A549 (cell line): ENCODE measurements at regions not wholly inside any gene's neighbourhood (a gene's known extent, or its start where the extent isn't known, plus 50 kb on each side); places are given as distances from the start of the nearest gene placed in this dataset.

Source experiments
- ATAC-seq, 2 experiments: fragments of 200-7000 bp in 1 of 2; fragments of >200 bp in 1 of 2; cut with Nextera tagmentation in 1 of 2; cut with Tn5 transposase in 1 of 2; 3 replicates each; pipeline versions ENCODE4 v1.8.0 to v1.9.1; 2018 to 2020; ENCODE audit warnings: mild to moderate bottlenecking in 1 of 2, moderate library complexity in 1 of 2
- CTCF ChIA-PET: fragments of 300-600 bp; sonication (Branson Sonifier 250); formaldehyde crosslinking; extraction: SDS; loops from one replicate; lab custom pipeline; 2021; ENCODE audit warnings: antibody characterized with exemption, inconsistent platforms; lab: Yijun Ruan, JAX
- POLR2A ChIA-PET: fragments of 350-600 bp; formaldehyde crosslinking; extraction: SDS; loops from one replicate; lab custom pipeline; 2021; ENCODE audit warnings: antibody characterized with exemption, inconsistent platforms; lab: Yijun Ruan, JAX
- DNase-seq, 2 experiments: peaks; one replicate each; pipeline versions ENCODE4 v3.0.0 to v3.0.0-alpha.2; 2011 to 2016; ENCODE audit warnings: low read depth in 1 of 2, low spot score in 1 of 2
- FAIRE-seq: peaks from 2 replicates; lab custom pipeline; 2011; peaks lifted over from hg19 to GRCh38; lab: Jason Lieb, UNC
- H3K27ac ChIP-seq, 2 experiments: fragments of >200 bp; sonication (Bioruptor Twin); formaldehyde crosslinking; 3 replicates each; pipeline ENCODE4 v1.5.1; 2016 to 2017
- H3K4me1 ChIP-seq: fragments of >200 bp; sonication (Bioruptor Twin); formaldehyde crosslinking; 3 replicates; pipeline ENCODE4 v1.6.1; 2016
- H3K4me2 ChIP-seq: fragments of >200 bp; sonication (Bioruptor Twin); formaldehyde crosslinking; 3 replicates; pipeline ENCODE4 v1.6.1; 2016
- H3K4me3 ChIP-seq: fragments of >200 bp; sonication (Bioruptor Twin); formaldehyde crosslinking; 3 replicates; pipeline ENCODE4 v1.5.1; 2016
- H3K9me3 ChIP-seq: fragments of >200 bp; sonication (Bioruptor Twin); formaldehyde crosslinking; 3 replicates; pipeline ENCODE4 v1.6.1; 2016
- ATOH8 ChIP-seq: fragments of 250-450 bp; sonication (Bioruptor Pico); IDR thresholded peaks from 2 replicates; pipeline ENCODE4 v1.5.0; 2020; ENCODE audit warnings: low read depth, mild to moderate bottlenecking, moderate library complexity
- BCL3 ChIP-seq: fragments of >200 bp; sonication (Bioruptor Twin); formaldehyde crosslinking; IDR thresholded peaks from 3 replicates; pipeline ENCODE4 v1.6.1; 2016
- BHLHE40 ChIP-seq: IDR thresholded peaks from 2 replicates; pipeline ENCODE4 v1.6.1; 2012; ENCODE audit warnings: low read depth, low read length, inconsistent platforms
- CBX2 ChIP-seq: fragments of 200-600 bp; sonication (generic); IDR thresholded peaks from 2 replicates; pipeline ENCODE4 v1.6.1; 2016; ENCODE audit warnings: low read depth, mild to moderate bottlenecking, borderline replicate concordance
- CBX8 ChIP-seq: fragments of 200-600 bp; sonication (generic); IDR thresholded peaks from 2 replicates; pipeline ENCODE4 v1.6.1; 2016
- CEBPB ChIP-seq, 2 experiments: fragments of >200 bp in 1 of 2; sonication (Bioruptor Twin) in 1 of 2; formaldehyde crosslinking in 1 of 2; IDR thresholded peaks; 2 replicates each; pipeline ENCODE4 v1.6.1; 2012 to 2016
- EHMT2 ChIP-seq: fragments of 200-600 bp; sonication (generic); IDR thresholded peaks from 2 replicates; pipeline ENCODE4 v1.6.1; 2016; ENCODE audit warnings: antibody characterized with exemption, low read depth, mild to moderate bottlenecking, moderate library complexity
- EP300 ChIP-seq, 2 experiments: fragments of >200 bp; sonication (Bioruptor Twin); formaldehyde crosslinking; IDR thresholded peaks; 2 replicates in 1 of 2; 3 replicates in 1 of 2; pipeline ENCODE4 v1.6.1; 2016 to 2017
- ESRRA ChIP-seq: fragments of 150-350 bp; IDR thresholded peaks from 2 replicates; pipeline ENCODE4 v1.6.1; 2014; ENCODE audit warnings: mild to moderate bottlenecking, low read length, borderline replicate concordance
- GATA3 ChIP-seq: IDR thresholded peaks from 2 replicates; pipeline ENCODE4 v1.6.1; 2012; ENCODE audit warnings: borderline replicate concordance
- KDM5A ChIP-seq: fragments of 200-600 bp; sonication (generic); IDR thresholded peaks from 2 replicates; pipeline ENCODE4 v1.6.1; 2016; ENCODE audit warnings: antibody characterized with exemption, mild to moderate bottlenecking
- MAFK ChIP-seq: fragments of 450-650 bp; IDR thresholded peaks from 2 replicates; pipeline ENCODE4 v1.6.1; 2014; ENCODE audit not compliant: partially characterized antibody
- MAZ ChIP-seq: fragments of 150-350 bp; IDR thresholded peaks from 2 replicates; pipeline ENCODE4 v1.6.1; 2014; ENCODE audit warnings: antibody characterized with exemption, low read depth, low read length, borderline replicate concordance
- MYC ChIP-seq: IDR thresholded peaks from 2 replicates; pipeline ENCODE4 v1.6.1; 2012; ENCODE audit warnings: mild to moderate bottlenecking, inconsistent platforms, low read length, improper control_type of control experiment, borderline replicate concordance
- NFE2L2 ChIP-seq: fragments of 150-350 bp; conservative IDR thresholded peaks from 2 replicates; pipeline ENCODE4 v1.6.1; 2014; ENCODE audit warnings: low read length
- NPAS2 ChIP-seq: fragments of 250-450 bp; sonication (Bioruptor Pico); IDR thresholded peaks from 2 replicates; pipeline ENCODE4 v1.8.0; 2022; ENCODE audit warnings: mild to moderate bottlenecking, moderate library complexity, borderline replicate concordance
- POLR2A ChIP-seq: IDR thresholded peaks from 2 replicates; pipeline ENCODE4 v1.6.1; 2012; ENCODE audit warnings: mild to moderate bottlenecking, low read length
- POLR2AphosphoS2 ChIP-seq: conservative IDR thresholded peaks from 2 replicates; pipeline ENCODE4 v1.6.1; 2012; ENCODE audit warnings: low read length, improper control_type of control experiment, inconsistent platforms
- RCOR1 ChIP-seq: fragments of 150-350 bp; IDR thresholded peaks from 2 replicates; pipeline ENCODE4 v1.6.1; 2014; ENCODE audit warnings: antibody characterized with exemption, low read length, low read depth
- RFX5 ChIP-seq: fragments of 450-650 bp; IDR thresholded peaks from 2 replicates; pipeline ENCODE4 v1.7.1; 2014; ENCODE audit warnings: antibody characterized with exemption, mild to moderate bottlenecking, moderate library complexity
- RNF2 ChIP-seq: fragments of 200-600 bp; sonication (generic); IDR thresholded peaks from 2 replicates; pipeline ENCODE4 v1.6.1; 2016; ENCODE audit warnings: low read depth, mild to moderate bottlenecking, antibody characterized with exemption, moderate library complexity, borderline replicate concordance
- TP53 ChIP-seq: fragments of 250-450 bp; sonication (Bioruptor Pico); IDR thresholded peaks from 2 replicates; pipeline ENCODE4 v1.5.0; 2021; ENCODE audit warnings: mild to moderate bottlenecking, moderate library complexity
- USF2 ChIP-seq: fragments of 450-650 bp; IDR thresholded peaks from 2 replicates; pipeline ENCODE4 v1.6.1; 2014; ENCODE audit warnings: antibody characterized with exemption
- ZC3H11A ChIP-seq: fragments of 450-650 bp; IDR thresholded peaks from 2 replicates; pipeline ENCODE4 v1.6.1; 2014; ENCODE audit warnings: antibody characterized with exemption, mild to moderate bottlenecking
- WGBS: methylation state at CpG from one replicate; pipeline ENCODE4 v1.1.6; 2017; ENCODE audit errors: missing lambda C conversion rate; 5-methylcytosine and 5-hydroxymethylcytosine counted together

- Histone ChIP-seq H3K4me1 (no peaks in the 10 kb centered on the region), H3K9me3 (no peaks in the 10 kb centered on the region), H3K4me2 (no peak overlapping the region), H3K27ac (no peak overlapping the region), H3K4me3 (no peak overlapping the region)
- TF ChIP-seq EP300 (IDR thresholded peaks at IDR 0.05): no peak
- TF ChIP-seq RNF2: no peak
- no peak for TF ChIP-seq POLR2A
- no peak for TF ChIP-seq ATOH8
- CTCF ChIA-PET: no interaction called here
- ATAC-seq (no peak), FAIRE-seq (no peak), DNase-seq (no peak)
- POLR2A ChIA-PET: no interaction called here
- 59% methylated on average over 20 of the region's 21 CpGs for WGBS
Observed at GRCh38 chr18:10247021-10247741, 207.3 kb upstream of the APCDD1 start.

- no peak for DNase-seq
- FAIRE-seq: no peak
- no peaks in the 10 kb centered on the region for H3K4me1 ChIP-seq
- H3K27ac ChIP-seq: no peak overlapping the region
- no peak overlapping the region for H3K4me3 ChIP-seq
- H3K4me2 ChIP-seq: no peak overlapping the region
- ATAC-seq: no peak
- 54% methylated on average over 9 of the region's 10 CpGs for WGBS
- no peaks in the 10 kb centered on the region for H3K9me3 ChIP-seq
- ChIA-PET POLR2A (no interaction called here), CTCF (no interaction called here)
- TF ChIP-seq CBX2: no peak
- TF ChIP-seq CEBPB (IDR thresholded peaks at IDR 0.05): no peak
- TF ChIP-seq RNF2: no peak
- TF ChIP-seq BCL3: no peak
- TF ChIP-seq MYC: no peak
- TF ChIP-seq POLR2AphosphoS2: no peak
- TF ChIP-seq NFE2L2: no peak
- TF ChIP-seq ESRRA: no peak
- no peak for TF ChIP-seq TP53 (CRISPR knock-in tag)
Observed at GRCh38 chr18:10247742-10248082, 206.7 kb upstream of the APCDD1 start.

GRCh38 chr18:10248738-10249137 is 205.7 kb upstream of the APCDD1 start:
- H3K4me1 ChIP-seq: no peaks in the 10 kb centered on the region
- no peak overlapping the region for H3K27ac ChIP-seq
- TF ChIP-seq CEBPB (IDR thresholded peaks at IDR 0.05): no peak
- no peak for TF ChIP-seq RCOR1
- TF ChIP-seq RFX5: no peak
- no peak for TF ChIP-seq CBX8
- TF ChIP-seq NPAS2 (CRISPR knock-in tag): no peak
- TF ChIP-seq EHMT2: no peak
- no peak for TF ChIP-seq KDM5A
- no peak for TF ChIP-seq GATA3
- H3K4me3 ChIP-seq: no peak overlapping the region
- no peaks in the 10 kb centered on the region for H3K9me3 ChIP-seq
- ChIA-PET CTCF (no interaction called here), POLR2A (no interaction called here)
- WGBS: 55% methylated on average over 5 of the region's 5 CpGs
- H3K4me2 ChIP-seq: no peak overlapping the region
- DNase-seq: no peak
- no peak for ATAC-seq
- no peak for FAIRE-seq

GRCh38 chr18:10249270-10249669 is 205.2 kb upstream of the APCDD1 start:
- no peak overlapping the region for H3K27ac ChIP-seq
- TF ChIP-seq CBX8 (no peak), GATA3 (no peak), USF2 (no peak), MAFK (no peak), EHMT2 (no peak), BHLHE40 (no peak), ZC3H11A (no peak), ESRRA (no peak), MAZ (no peak)
- TF ChIP-seq, all 56 proteins: peak for 0
- Histone ChIP-seq H3K9me3 (no peaks in the 10 kb centered on the region), H3K4me2 (no peak overlapping the region), H3K4me1 (no peaks in the 10 kb centered on the region), H3K4me3 (no peak overlapping the region)
- peak in 1 of 2 experiments; percentile 60; a peak in 3 of 6 replicates for ATAC-seq
- FAIRE-seq: no peak
- ChIA-PET CTCF (no interaction called here), POLR2A (no interaction called here)
- 34% methylated on average over 3 of the region's 3 CpGs for WGBS
- peak in 1 of 2 experiments; percentile 5 for DNase-seq
